ENCODE measurements at regions not wholly inside any gene's neighbourhood (a gene's known extent, or its start where the extent isn't known, plus 50 kb on each side); places are given as distances from the start of the nearest gene placed in this dataset.
"Not testable (repeated sequence)": the region's sequence is repeated elsewhere in the genome, so short reads cannot be mapped to it uniquely, and the experiment has no call there.

- POLR2A ChIA-PET, result no interaction called here
Observed at GRCh38 chr6:145110109-145110508, 625.2 kb downstream of the EPM2A start.

DNA sequence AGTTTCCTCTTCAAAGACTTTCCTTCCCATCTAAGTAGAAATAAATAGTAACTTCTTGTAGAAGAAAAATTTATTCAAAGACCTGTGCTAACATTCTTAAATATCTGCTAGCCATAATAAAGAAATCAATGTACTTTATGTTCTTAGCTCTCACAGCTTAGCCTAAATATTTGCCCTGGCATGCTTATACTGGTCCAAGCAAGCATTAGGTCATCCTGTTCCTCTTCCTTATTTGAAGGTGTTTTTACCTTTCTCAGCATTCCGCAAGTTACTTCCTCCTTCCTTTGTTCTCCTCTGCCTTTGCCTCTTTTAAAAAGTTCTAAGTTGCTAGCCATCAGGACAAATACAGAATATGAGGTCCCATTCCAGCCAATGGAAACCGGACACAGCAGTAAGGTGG lies 623.9 kb downstream of the EPM2A start:
- POLR2A ChIA-PET; DNase-seq (ENCODE audit: low read depth, low spot score); BruUV-seq (replicated peaks); H3K27ac ChIP-seq (ENCODE audit: low read length); CTCF ChIA-PET; intact Hi-C loops (cut with micrococcal nuclease; ENCODE audit: unreplicated experiment); H3K4me1 ChIP-seq (ENCODE audit: control insufficient read depth, insufficient read depth, low read length); ATAC-seq; H3K36me3 ChIP-seq (ENCODE audit: control insufficient read depth, insufficient read depth, low read length); H3K9me3 ChIP-seq (ENCODE audit: control insufficient read depth, insufficient read depth, low read depth, low read length); in situ Hi-C loops (cut with HindIII; ENCODE audit: low pct_unique_long_range_greater_than_20kb, low sequenced_read_pairs); H3K4me3 ChIP-seq (ENCODE audit: low read depth in 2 of 2, low read length in 2 of 2); H3K27me3 ChIP-seq (ENCODE audit: control insufficient read depth, insufficient read depth, low read length): not testable (repeated sequence)

More at GRCh38 chr6:145110109-145110508, 625.2 kb downstream of the EPM2A start:
- CTCF ChIA-PET, result no interaction called here
- TF ChIP-seq CTCF (IDR thresholded peaks at IDR 0.05), result no peak
- TF ChIP-seq, protein P1, sequence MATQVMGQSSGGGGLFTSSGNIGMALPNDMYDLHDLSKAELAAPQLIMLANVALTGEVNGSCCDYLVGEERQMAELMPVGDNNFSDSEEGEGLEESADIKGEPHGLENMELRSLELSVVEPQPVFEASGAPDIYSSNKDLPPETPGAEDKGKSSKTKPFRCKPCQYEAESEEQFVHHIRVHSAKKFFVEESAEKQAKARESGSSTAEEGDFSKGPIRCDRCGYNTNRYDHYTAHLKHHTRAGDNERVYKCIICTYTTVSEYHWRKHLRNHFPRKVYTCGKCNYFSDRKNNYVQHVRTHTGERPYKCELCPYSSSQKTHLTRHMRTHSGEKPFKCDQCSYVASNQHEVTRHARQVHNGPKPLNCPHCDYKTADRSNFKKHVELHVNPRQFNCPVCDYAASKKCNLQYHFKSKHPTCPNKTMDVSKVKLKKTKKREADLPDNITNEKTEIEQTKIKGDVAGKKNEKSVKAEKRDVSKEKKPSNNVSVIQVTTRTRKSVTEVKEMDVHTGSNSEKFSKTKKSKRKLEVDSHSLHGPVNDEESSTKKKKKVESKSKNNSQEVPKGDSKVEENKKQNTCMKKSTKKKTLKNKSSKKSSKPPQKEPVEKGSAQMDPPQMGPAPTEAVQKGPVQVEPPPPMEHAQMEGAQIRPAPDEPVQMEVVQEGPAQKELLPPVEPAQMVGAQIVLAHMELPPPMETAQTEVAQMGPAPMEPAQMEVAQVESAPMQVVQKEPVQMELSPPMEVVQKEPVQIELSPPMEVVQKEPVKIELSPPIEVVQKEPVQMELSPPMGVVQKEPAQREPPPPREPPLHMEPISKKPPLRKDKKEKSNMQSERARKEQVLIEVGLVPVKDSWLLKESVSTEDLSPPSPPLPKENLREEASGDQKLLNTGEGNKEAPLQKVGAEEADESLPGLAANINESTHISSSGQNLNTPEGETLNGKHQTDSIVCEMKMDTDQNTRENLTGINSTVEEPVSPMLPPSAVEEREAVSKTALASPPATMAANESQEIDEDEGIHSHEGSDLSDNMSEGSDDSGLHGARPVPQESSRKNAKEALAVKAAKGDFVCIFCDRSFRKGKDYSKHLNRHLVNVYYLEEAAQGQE (IDR thresholded peaks at IDR 0.05; ENCODE audit: insufficient read depth in 1 of 2, low read depth in 2 of 2, low read length in 1 of 2), result no peak
- no peak for TF ChIP-seq TCF7L2 (IDR thresholded peaks at IDR 0.05; ENCODE audit: low read depth, low read length)
- TF ChIP-seq SIN3A (IDR thresholded peaks at IDR 0.05; ENCODE audit: borderline replicate concordance, insufficient read depth, low read depth, low read length), result no peak
- TF ChIP-seq POLR2AphosphoS5 (IDR thresholded peaks at IDR 0.05; ENCODE audit: low read depth, low read length), result no peak
- no peak overlapping the region for H3K4me3 ChIP-seq (ENCODE audit: low read depth in 2 of 2, low read length in 2 of 2)
- intact Hi-C loops (cut with micrococcal nuclease; ENCODE audit: unreplicated experiment) (no loop called here), in situ Hi-C loops (cut with HindIII; ENCODE audit: low pct_unique_long_range_greater_than_20kb, low sequenced_read_pairs) (no loop called here)
- DNase-seq (ENCODE audit: low read depth, low spot score) (no peak), ATAC-seq (no peak)
- H3K4me1 ChIP-seq (ENCODE audit: control insufficient read depth, insufficient read depth, low read length), result no peaks in the 10 kb centered on the region
- no TSS peak for BruUV-seq (replicated peaks)
- no peaks in the 10 kb centered on the region for H3K27me3 ChIP-seq (ENCODE audit: control insufficient read depth, insufficient read depth, low read length)
- no peak overlapping the region for H3K27ac ChIP-seq (ENCODE audit: low read length)
- no peaks in the 10 kb centered on the region for H3K36me3 ChIP-seq (ENCODE audit: control insufficient read depth, insufficient read depth, low read length)
- H3K9me3 ChIP-seq (ENCODE audit: control insufficient read depth, insufficient read depth, low read depth, low read length), result no peaks in the 10 kb centered on the region

DNA sequence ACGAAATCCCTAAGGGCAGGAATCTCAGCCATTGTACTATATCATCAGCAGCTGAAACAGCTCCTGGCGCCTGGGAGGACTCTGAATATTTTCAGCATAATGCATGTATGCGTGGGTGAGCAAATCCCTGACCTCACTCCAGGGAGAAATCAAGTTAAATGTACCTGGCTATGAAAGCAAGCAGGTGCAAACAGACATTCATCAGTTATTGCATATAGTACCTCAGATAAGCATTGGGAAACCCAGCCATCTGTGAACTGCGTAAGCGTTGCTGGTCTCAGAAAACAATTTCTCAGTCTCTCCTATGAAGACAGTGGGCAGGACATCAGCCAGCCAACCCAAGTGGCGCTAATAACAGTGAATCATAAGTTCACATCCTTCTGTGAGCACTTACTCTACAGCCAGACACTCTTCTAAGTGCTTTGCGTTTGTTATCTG lies 622.6 kb downstream of the EPM2A start:
- Histone ChIP-seq H3K27me3 (ENCODE audit: control insufficient read depth, insufficient read depth, low read length) (no peaks in the 10 kb centered on the region), H3K4me3 (ENCODE audit: low read depth in 2 of 2, low read length in 2 of 2) (no peak overlapping the region), H3K27ac (ENCODE audit: low read length) (no peak overlapping the region), H3K4me1 (ENCODE audit: control insufficient read depth, insufficient read depth, low read length) (no peaks in the 10 kb centered on the region), H3K9me3 (ENCODE audit: control insufficient read depth, insufficient read depth, low read depth, low read length) (no peaks in the 10 kb centered on the region), H3K36me3 (ENCODE audit: control insufficient read depth, insufficient read depth, low read length) (no peaks in the 10 kb centered on the region)
- DNase-seq (ENCODE audit: low read depth, low spot score), result no peak
- in situ Hi-C loops (cut with HindIII; ENCODE audit: low pct_unique_long_range_greater_than_20kb, low sequenced_read_pairs), result no loop called here
- ChIA-PET POLR2A (no interaction called here), CTCF (no interaction called here)
- intact Hi-C loops (cut with micrococcal nuclease; ENCODE audit: unreplicated experiment), result no loop called here
- no TSS peak for BruUV-seq (replicated peaks)
- TF ChIP-seq TCF7L2 (IDR thresholded peaks at IDR 0.05; ENCODE audit: low read depth, low read length) (no peak), POLR2AphosphoS5 (IDR thresholded peaks at IDR 0.05; ENCODE audit: low read depth, low read length) (no peak), SIN3A (IDR thresholded peaks at IDR 0.05; ENCODE audit: borderline replicate concordance, insufficient read depth, low read depth, low read length) (no peak), CTCF (IDR thresholded peaks at IDR 0.05) (no peak)
- TF ChIP-seq, protein P1 (IDR thresholded peaks at IDR 0.05; ENCODE audit: insufficient read depth in 1 of 2, low read depth in 2 of 2, low read length in 1 of 2), result no peak
- no peak for ATAC-seq
